COR-L47 (cell line): ENCODE measurements at regions not wholly inside any gene's neighbourhood (a gene's known extent, or its start where the extent isn't known, plus 50 kb on each side); places are given as distances from the start of the nearest gene placed in this dataset.

ENCODE experiments used
- DNase-seq: peaks from one replicate; lab custom pipeline; 2025; lab: John Stamatoyannopoulos, UW

- no peak for DNase-seq
Observed at GRCh38 chr2:161571051-161571429, 53.2 kb upstream of the SLC4A10 start.
